ENCODE measurements at regions not wholly inside any gene's neighbourhood (a gene's known extent, or its start where the extent isn't known, plus 50 kb on each side); places are given as distances from the start of the nearest gene placed in this dataset.

DNA sequence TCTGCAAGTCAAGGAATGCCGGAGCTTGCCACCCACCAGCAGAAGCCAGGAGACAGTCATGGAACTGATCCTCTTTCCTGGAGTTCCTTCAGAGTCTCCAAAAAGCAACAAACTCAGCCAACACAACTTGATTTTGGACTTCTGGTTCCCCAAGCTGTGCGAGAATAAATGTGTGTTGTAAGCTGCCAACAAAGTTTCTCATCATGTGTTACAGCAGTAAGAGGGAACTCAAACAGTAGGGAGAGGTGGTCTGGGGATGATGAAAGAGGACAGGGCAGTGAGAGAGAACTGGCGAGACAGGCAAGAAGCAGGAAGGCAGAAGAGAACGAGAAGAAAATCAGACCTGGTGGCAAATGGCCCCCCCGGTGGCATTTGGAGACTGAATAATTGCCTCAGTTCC lies 204.9 kb downstream of the MAF start:
- Mint-ChIP-seq H3K27ac (ENCODE audit: unreplicated experiment) (no peak overlapping the region), H3K36me3 (ENCODE audit: low read depth, unreplicated experiment) (no peaks in the 10 kb centered on the region), H3K4me1 (ENCODE audit: low read depth, unreplicated experiment) (no peaks in the 10 kb centered on the region), H3K27me3 (ENCODE audit: low read depth, unreplicated experiment) (peaks cover 18% of the 10 kb centered on the region), H3K9me3 (ENCODE audit: unreplicated experiment) (peaks cover 6% of the 10 kb centered on the region), H3K4me3 (ENCODE audit: unreplicated experiment) (no peak overlapping the region)
- Histone ChIP-seq H3K79me2 (ENCODE audit: insufficient read depth, low read length) (no peaks in the 10 kb centered on the region), H3K4me2 (ENCODE audit: low read length) (no peak overlapping the region), H4K20me1 (ENCODE audit: insufficient read depth, low read length) (no peaks in the 10 kb centered on the region), H3K4me1 (ENCODE audit: insufficient read depth, low read length) (no peaks in the 10 kb centered on the region), H3K4me3 (ENCODE audit: insufficient read depth, low read depth, low read length) (no peak overlapping the region), H3K27me3 (ENCODE audit: insufficient read depth, low read length) (no peaks in the 10 kb centered on the region), H3K9ac (ENCODE audit: low read length) (no peak overlapping the region), H3K9me3 (ENCODE audit: insufficient read depth, low read depth, low read length) (no peaks in the 10 kb centered on the region), H3K36me3 (ENCODE audit: insufficient read depth, low read length) (no peaks in the 10 kb centered on the region), H3K27ac (ENCODE audit: low read depth, low read length) (no peak overlapping the region), H2AFZ (ENCODE audit: low read depth, low read length) (no peak overlapping the region)
- TF ChIP-seq, protein P1, sequence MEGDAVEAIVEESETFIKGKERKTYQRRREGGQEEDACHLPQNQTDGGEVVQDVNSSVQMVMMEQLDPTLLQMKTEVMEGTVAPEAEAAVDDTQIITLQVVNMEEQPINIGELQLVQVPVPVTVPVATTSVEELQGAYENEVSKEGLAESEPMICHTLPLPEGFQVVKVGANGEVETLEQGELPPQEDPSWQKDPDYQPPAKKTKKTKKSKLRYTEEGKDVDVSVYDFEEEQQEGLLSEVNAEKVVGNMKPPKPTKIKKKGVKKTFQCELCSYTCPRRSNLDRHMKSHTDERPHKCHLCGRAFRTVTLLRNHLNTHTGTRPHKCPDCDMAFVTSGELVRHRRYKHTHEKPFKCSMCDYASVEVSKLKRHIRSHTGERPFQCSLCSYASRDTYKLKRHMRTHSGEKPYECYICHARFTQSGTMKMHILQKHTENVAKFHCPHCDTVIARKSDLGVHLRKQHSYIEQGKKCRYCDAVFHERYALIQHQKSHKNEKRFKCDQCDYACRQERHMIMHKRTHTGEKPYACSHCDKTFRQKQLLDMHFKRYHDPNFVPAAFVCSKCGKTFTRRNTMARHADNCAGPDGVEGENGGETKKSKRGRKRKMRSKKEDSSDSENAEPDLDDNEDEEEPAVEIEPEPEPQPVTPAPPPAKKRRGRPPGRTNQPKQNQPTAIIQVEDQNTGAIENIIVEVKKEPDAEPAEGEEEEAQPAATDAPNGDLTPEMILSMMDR (IDR thresholded peaks at IDR 0.05; ENCODE audit: insufficient read depth, low read depth, low read length), result no peak
- DNase-seq (ENCODE audit: low read depth), result no peak
- FAIRE-seq, result no peak

DNA sequence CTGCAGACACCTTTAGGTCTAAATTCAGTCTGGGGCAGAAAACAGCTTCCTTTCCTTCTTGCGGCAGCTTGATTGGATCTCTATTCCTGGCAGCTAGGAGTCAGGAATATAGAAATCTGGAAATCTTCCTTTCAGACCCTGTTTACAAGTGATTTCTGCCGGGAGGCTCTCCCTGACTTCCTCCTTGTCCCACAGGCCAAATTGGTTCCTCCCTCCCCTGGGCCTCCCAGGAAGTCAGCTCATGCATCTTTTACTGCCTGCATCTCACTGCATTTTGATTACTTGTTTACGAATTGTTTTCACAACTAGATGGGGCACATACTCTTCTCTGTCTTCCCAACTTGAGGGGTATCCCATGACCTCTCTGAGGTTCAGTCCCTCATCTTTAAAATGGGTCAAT lies 206.3 kb downstream of the MAF start:
- Histone ChIP-seq H2AFZ (ENCODE audit: low read depth, low read length) (no peak overlapping the region), H3K27me3 (ENCODE audit: insufficient read depth, low read length) (no peaks in the 10 kb centered on the region), H3K9ac (ENCODE audit: low read length) (no peak overlapping the region), H3K27ac (ENCODE audit: low read depth, low read length) (no peak overlapping the region), H3K4me1 (ENCODE audit: insufficient read depth, low read length) (no peaks in the 10 kb centered on the region), H3K4me3 (ENCODE audit: insufficient read depth, low read depth, low read length) (no peak overlapping the region), H3K36me3 (ENCODE audit: insufficient read depth, low read length) (no peaks in the 10 kb centered on the region), H4K20me1 (ENCODE audit: insufficient read depth, low read length) (no peaks in the 10 kb centered on the region), H3K4me2 (ENCODE audit: low read length) (no peak overlapping the region), H3K9me3 (ENCODE audit: insufficient read depth, low read depth, low read length) (no peaks in the 10 kb centered on the region), H3K79me2 (ENCODE audit: insufficient read depth, low read length) (no peaks in the 10 kb centered on the region)
- peaks cover 21% of the 10 kb centered on the region for H3K27me3 Mint-ChIP-seq (ENCODE audit: low read depth, unreplicated experiment)
- H3K4me3 Mint-ChIP-seq (ENCODE audit: unreplicated experiment), result no peak overlapping the region
- peaks cover 6% of the 10 kb centered on the region for H3K9me3 Mint-ChIP-seq (ENCODE audit: unreplicated experiment)
- TF ChIP-seq, protein P1 (IDR thresholded peaks at IDR 0.05; ENCODE audit: insufficient read depth, low read depth, low read length), result no peak
- TF ChIP-seq EZH2 (IDR thresholded peaks at IDR 0.05; ENCODE audit: insufficient read depth, low read length), result no peak
- no peak for FAIRE-seq
- H3K27ac Mint-ChIP-seq (ENCODE audit: unreplicated experiment), result no peak overlapping the region
- H3K4me1 Mint-ChIP-seq (ENCODE audit: low read depth, unreplicated experiment), result no peaks in the 10 kb centered on the region
- no peaks in the 10 kb centered on the region for H3K36me3 Mint-ChIP-seq (ENCODE audit: low read depth, unreplicated experiment)
- no peak for DNase-seq (ENCODE audit: low read depth)

DNA sequence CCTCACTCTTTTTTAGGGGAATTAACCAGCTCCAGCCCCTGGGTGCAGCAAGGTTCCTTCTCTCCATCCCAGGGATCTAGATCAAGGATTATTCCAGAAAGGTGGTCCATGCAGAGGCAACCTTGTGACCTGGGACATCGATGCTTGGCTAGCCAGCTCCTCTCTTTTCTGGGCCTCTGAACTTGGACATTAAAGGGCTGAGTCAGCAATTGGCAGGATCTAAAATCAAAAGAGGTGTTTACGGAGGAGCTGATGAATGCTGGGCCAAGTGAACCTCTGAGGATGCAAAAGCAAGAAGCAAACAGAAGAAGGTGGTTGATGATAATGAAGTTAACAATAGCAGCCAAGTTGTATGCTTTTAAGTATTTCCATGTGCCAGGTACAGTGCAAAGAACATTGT lies 207.0 kb downstream of the MAF start:
- H2AFZ ChIP-seq (ENCODE audit: low read depth, low read length), result no peak overlapping the region
- no peaks in the 10 kb centered on the region for H3K9me3 ChIP-seq (ENCODE audit: insufficient read depth, low read depth, low read length)
- no peak overlapping the region for H3K4me3 Mint-ChIP-seq (ENCODE audit: unreplicated experiment)
- FAIRE-seq (no peak), DNase-seq (ENCODE audit: low read depth) (no peak)
- no peaks in the 10 kb centered on the region for H4K20me1 ChIP-seq (ENCODE audit: insufficient read depth, low read length)
- no peak overlapping the region for H3K9ac ChIP-seq (ENCODE audit: low read length)
- no peak overlapping the region for H3K4me2 ChIP-seq (ENCODE audit: low read length)
- no peaks in the 10 kb centered on the region for H3K79me2 ChIP-seq (ENCODE audit: insufficient read depth, low read length)
- H3K4me1 ChIP-seq (ENCODE audit: insufficient read depth, low read length), result no peaks in the 10 kb centered on the region
- H3K36me3 ChIP-seq (ENCODE audit: insufficient read depth, low read length), result no peaks in the 10 kb centered on the region
- TF ChIP-seq, protein P1 (IDR thresholded peaks at IDR 0.05; ENCODE audit: insufficient read depth, low read depth, low read length), result no peak
- no peak for TF ChIP-seq EZH2 (IDR thresholded peaks at IDR 0.05; ENCODE audit: insufficient read depth, low read length)
- H3K27me3 Mint-ChIP-seq (ENCODE audit: low read depth, unreplicated experiment), result peaks cover 19% of the 10 kb centered on the region
- H3K27ac Mint-ChIP-seq (ENCODE audit: unreplicated experiment), result no peak overlapping the region
- H3K9me3 Mint-ChIP-seq (ENCODE audit: unreplicated experiment), result peaks cover 6% of the 10 kb centered on the region
- no peak overlapping the region for H3K4me3 ChIP-seq (ENCODE audit: insufficient read depth, low read depth, low read length)
- H3K4me1 Mint-ChIP-seq (ENCODE audit: low read depth, unreplicated experiment), result no peaks in the 10 kb centered on the region
- no peak overlapping the region for H3K27ac ChIP-seq (ENCODE audit: low read depth, low read length)
- H3K27me3 ChIP-seq (ENCODE audit: insufficient read depth, low read length), result no peaks in the 10 kb centered on the region
- H3K36me3 Mint-ChIP-seq (ENCODE audit: low read depth, unreplicated experiment), result no peaks in the 10 kb centered on the region
